Uterus (tissue), 2 donors: ENCODE measurements at regions not wholly inside any gene's neighbourhood (a gene's known extent, or its start where the extent isn't known, plus 50 kb on each side); places are given as distances from the start of the nearest gene placed in this dataset.

Source experiments
- CTCF ChIP-seq, 4 experiments: fragments of 200-600 bp in 2 of 4; fragments of 450-650 bp in 2 of 4; sonication (generic) in 2 of 4; IDR thresholded peaks; one replicate each; pipeline ENCODE4 v1.5.1; 2016 to 2019; ENCODE audit warnings: antibody characterized with exemption in 4 of 4, mild to moderate bottlenecking in 2 of 4, moderate library complexity in 1 of 4
- POLR2A ChIP-seq, 2 donors: fragments of 450-650 bp; IDR thresholded peaks; one replicate each; pipeline ENCODE4 v1.6.1; 2016; ENCODE audit warnings: antibody characterized with exemption in 2 of 2, mild to moderate bottlenecking in 1 of 2, moderate library complexity in 1 of 2

- TF ChIP-seq CTCF (IDR thresholded peaks at IDR 0.05) (no peak), POLR2A (IDR thresholded peaks at IDR 0.05) (no peak)
These were observed 59.2 kb upstream of the C15orf39 start for GRCh38 chr15:75142499-75142898.
